ENCODE measurements at regions not wholly inside any gene's neighbourhood (a gene's known extent, or its start where the extent isn't known, plus 50 kb on each side); places are given as distances from the start of the nearest gene placed in this dataset.

DNA sequence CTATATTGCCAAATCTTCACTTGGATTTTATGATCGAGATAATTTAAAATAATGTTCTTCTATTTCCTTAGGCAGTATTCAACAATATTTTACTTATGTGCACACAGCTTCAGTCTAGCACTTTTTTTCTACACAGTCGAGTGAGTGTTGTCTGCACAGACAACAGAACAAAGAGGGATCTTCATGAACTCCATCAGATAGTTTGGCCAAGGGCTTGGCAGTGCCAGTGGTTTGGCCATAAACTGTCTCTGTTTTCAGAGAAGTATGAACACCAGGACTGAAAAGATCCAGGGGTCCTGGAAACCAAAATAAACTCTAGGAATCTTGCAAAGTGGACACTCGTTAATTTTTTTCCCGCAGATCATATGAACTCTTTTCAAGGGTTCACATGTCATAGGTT, 547.3 kb downstream of the PLCL1 start:
- H3K27ac ChIP-seq (ENCODE audit: insufficient read depth in 1 of 2, low read depth in 1 of 2, low read length in 2 of 2, poor library complexity in 1 of 2, severe bottlenecking in 2 of 2), result no peak overlapping the region
- H3K4me3 ChIP-seq (ENCODE audit: control insufficient read depth in 1 of 7, extremely low read depth in 1 of 7, insufficient read depth in 4 of 7, low read depth in 2 of 7, low read length in 6 of 7), result no peak overlapping the region
- ChIA-PET CTCF (no interaction called here), POLR2A (no interaction called here)
- 90% methylated on average over 1 of the region's 4 CpGs for WGBS (ENCODE audit: insufficient coverage)
- H3K9me3 ChIP-seq (ENCODE audit: control extremely low read depth in 1 of 5, control insufficient read depth in 4 of 5, insufficient read depth in 2 of 5, low read depth in 1 of 5, low read length in 4 of 5), result no peaks in the 10 kb centered on the region
- H3K4me1 ChIP-seq (ENCODE audit: control extremely low read depth in 1 of 4, control insufficient read depth in 4 of 4, insufficient read depth in 4 of 4, low read length in 3 of 4), result no peaks in the 10 kb centered on the region
- no peak for DNase-seq
- no peaks in the 10 kb centered on the region for H3K36me3 ChIP-seq (ENCODE audit: control insufficient read depth in 4 of 4, insufficient read depth in 4 of 4, low read length in 3 of 4)
- H3K27me3 ChIP-seq (replicated peaks in 2 of 5; ENCODE audit: control insufficient read depth in 4 of 5, insufficient read depth in 5 of 5, low read length in 4 of 5), result peaks cover 0 to 12% (median 11%) of the 10 kb centered on the region in 5 experiments

DNA sequence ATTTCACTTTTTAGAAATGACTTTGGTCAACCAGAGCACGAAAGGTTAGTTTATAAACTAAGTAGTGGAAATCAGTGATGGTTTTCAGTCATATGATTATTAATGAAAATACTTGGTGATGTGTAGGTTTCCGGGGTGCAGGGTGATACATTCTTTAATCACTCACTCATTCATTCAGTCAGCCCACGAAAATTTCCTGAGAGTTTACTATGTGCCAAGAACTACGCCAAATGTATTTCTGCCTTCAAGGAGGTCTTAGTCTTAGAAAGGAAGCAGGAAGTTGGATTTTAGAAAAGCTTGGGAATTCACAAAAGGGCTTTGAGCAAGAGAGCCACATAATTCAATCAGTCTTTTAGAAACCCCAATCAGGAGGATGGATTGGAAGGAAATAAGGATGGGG, 543.6 kb downstream of the PLCL1 start:
- Histone ChIP-seq H3K4me3 (ENCODE audit: control insufficient read depth in 1 of 7, extremely low read depth in 1 of 7, insufficient read depth in 4 of 7, low read depth in 2 of 7, low read length in 6 of 7) (no peak overlapping the region), H3K36me3 (ENCODE audit: control insufficient read depth in 4 of 4, insufficient read depth in 4 of 4, low read length in 3 of 4) (no peaks in the 10 kb centered on the region), H3K4me1 (ENCODE audit: control extremely low read depth in 1 of 4, control insufficient read depth in 4 of 4, insufficient read depth in 4 of 4, low read length in 3 of 4) (no peaks in the 10 kb centered on the region), H3K9me3 (ENCODE audit: control extremely low read depth in 1 of 5, control insufficient read depth in 4 of 5, insufficient read depth in 2 of 5, low read depth in 1 of 5, low read length in 4 of 5) (no peaks in the 10 kb centered on the region), H3K27me3 (replicated peaks in 2 of 5; ENCODE audit: control insufficient read depth in 4 of 5, insufficient read depth in 5 of 5, low read length in 4 of 5) (peaks cover 0 to 20% (median 4%) of the 10 kb centered on the region in 5 experiments), H3K27ac (ENCODE audit: insufficient read depth in 1 of 2, low read depth in 1 of 2, low read length in 2 of 2, poor library complexity in 1 of 2, severe bottlenecking in 2 of 2) (no peak overlapping the region)
- no peak for DNase-seq
- ChIA-PET CTCF (interaction anchor here (1.2 to 1.4 kb wide), 2 partner anchors 10 to 27 kb away, joined by 3 to 4 read pairs; no protein-coding TSS in a partner anchor), POLR2A (no interaction called here)
- no CpG with 5 or more reads among the region's 4 CpGs for WGBS (ENCODE audit: insufficient coverage)

DNA sequence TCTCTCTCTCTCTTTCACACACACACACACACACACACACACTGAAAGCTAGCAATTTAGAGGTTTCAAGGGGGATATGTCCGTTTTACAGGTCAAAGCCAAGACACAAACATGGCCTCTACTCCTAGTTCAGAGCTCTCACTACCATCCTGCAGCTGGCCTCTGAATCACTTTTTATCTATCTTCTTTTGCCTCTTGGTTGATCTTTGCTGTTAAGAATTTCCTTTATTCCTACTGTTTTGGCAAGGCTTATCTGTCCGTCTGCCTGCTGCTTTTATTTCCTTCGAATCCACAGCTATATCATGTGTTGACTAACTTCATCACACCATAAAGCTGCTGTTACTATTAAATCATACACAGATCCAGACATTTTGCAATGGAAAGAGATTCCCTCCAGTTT, 543.0 kb downstream of the PLCL1 start:
- peaks cover 0 to 20% (median 4%) of the 10 kb centered on the region in 5 experiments for H3K27me3 ChIP-seq (replicated peaks in 2 of 5; ENCODE audit: control insufficient read depth in 4 of 5, insufficient read depth in 5 of 5, low read length in 4 of 5)
- ChIA-PET CTCF (interaction anchor here (1.2 to 1.4 kb wide), 2 partner anchors 9 to 27 kb away, joined by 3 to 4 read pairs; no protein-coding TSS in a partner anchor), POLR2A (no interaction called here)
- WGBS (ENCODE audit: insufficient coverage), result 86% methylated on average over 2 of the region's 3 CpGs
- no peaks in the 10 kb centered on the region for H3K9me3 ChIP-seq (ENCODE audit: control extremely low read depth in 1 of 5, control insufficient read depth in 4 of 5, insufficient read depth in 2 of 5, low read depth in 1 of 5, low read length in 4 of 5)
- no peaks in the 10 kb centered on the region for H3K4me1 ChIP-seq (ENCODE audit: control extremely low read depth in 1 of 4, control insufficient read depth in 4 of 4, insufficient read depth in 4 of 4, low read length in 3 of 4)
- peak in 1 of 3 donors; percentile 3 for DNase-seq
- H3K4me3 ChIP-seq (ENCODE audit: control insufficient read depth in 1 of 7, extremely low read depth in 1 of 7, insufficient read depth in 4 of 7, low read depth in 2 of 7, low read length in 6 of 7), result no peak overlapping the region
- no peaks in the 10 kb centered on the region for H3K36me3 ChIP-seq (ENCODE audit: control insufficient read depth in 4 of 4, insufficient read depth in 4 of 4, low read length in 3 of 4)
- no peak overlapping the region for H3K27ac ChIP-seq (ENCODE audit: insufficient read depth in 1 of 2, low read depth in 1 of 2, low read length in 2 of 2, poor library complexity in 1 of 2, severe bottlenecking in 2 of 2)

DNA sequence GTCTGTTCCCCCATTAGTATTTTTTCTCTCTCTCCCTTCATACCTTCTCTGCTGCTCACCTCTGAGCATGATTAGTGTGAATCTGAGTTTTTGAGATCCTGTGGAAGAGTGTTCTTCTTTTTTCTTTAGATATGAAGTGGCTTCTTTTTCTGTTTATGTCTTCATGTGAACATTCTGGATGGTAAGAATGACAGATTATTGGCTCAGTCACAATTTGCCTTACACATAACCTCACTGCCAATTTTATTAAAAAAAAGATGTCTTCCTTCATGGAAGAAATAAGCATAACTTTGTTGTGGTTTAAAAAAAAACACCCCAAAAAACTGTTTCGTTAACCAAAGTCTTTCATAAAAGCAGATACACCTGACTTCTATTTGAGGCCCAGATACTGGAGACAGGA, 539.1 kb downstream of the PLCL1 start:
- WGBS (ENCODE audit: insufficient coverage), result no CpG with 5 or more reads among the region's 1 CpG
- Histone ChIP-seq H3K4me1 (ENCODE audit: control extremely low read depth in 1 of 4, control insufficient read depth in 4 of 4, insufficient read depth in 4 of 4, low read length in 3 of 4) (no peaks in the 10 kb centered on the region), H3K27ac (ENCODE audit: insufficient read depth in 1 of 2, low read depth in 1 of 2, low read length in 2 of 2, poor library complexity in 1 of 2, severe bottlenecking in 2 of 2) (no peak overlapping the region), H3K4me3 (ENCODE audit: control insufficient read depth in 1 of 7, extremely low read depth in 1 of 7, insufficient read depth in 4 of 7, low read depth in 2 of 7, low read length in 6 of 7) (no peak overlapping the region), H3K27me3 (replicated peaks in 2 of 5; ENCODE audit: control insufficient read depth in 4 of 5, insufficient read depth in 5 of 5, low read length in 4 of 5) (peaks cover 2 to 20% (median 8%) of the 10 kb centered on the region in 5 experiments), H3K36me3 (ENCODE audit: control insufficient read depth in 4 of 4, insufficient read depth in 4 of 4, low read length in 3 of 4) (no peaks in the 10 kb centered on the region), H3K9me3 (ENCODE audit: control extremely low read depth in 1 of 5, control insufficient read depth in 4 of 5, insufficient read depth in 2 of 5, low read depth in 1 of 5, low read length in 4 of 5) (no peaks in the 10 kb centered on the region)
- POLR2A ChIA-PET, result interaction anchor here (0.6 kb wide), 1 partner anchor 81 kb away, joined by 3 read pairs; no protein-coding TSS in a partner anchor
- DNase-seq, result no peak
- CTCF ChIA-PET, result no interaction called here

DNA sequence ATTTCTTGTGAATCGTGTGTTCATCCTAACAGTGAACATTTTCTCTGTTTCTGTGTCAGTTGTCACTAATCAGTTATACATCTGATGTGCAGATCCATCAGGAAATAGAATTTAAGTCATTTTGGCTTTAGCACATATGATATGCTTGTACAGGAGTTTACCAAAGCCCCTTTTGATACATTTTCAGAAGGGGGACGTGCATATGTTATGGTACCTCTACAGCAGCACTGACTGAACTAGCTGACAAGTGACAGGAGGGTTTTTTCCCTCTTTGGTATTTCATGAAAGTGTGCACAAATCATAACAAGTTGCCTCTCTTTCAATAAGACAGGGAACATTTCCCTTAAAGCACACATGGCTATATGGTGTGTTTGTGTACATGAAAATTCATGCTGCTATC, 536.5 kb downstream of the PLCL1 start:
- peaks cover 2 to 36% (median 8%) of the 10 kb centered on the region in 5 experiments for H3K27me3 ChIP-seq (replicated peaks in 2 of 5; ENCODE audit: control insufficient read depth in 4 of 5, insufficient read depth in 5 of 5, low read length in 4 of 5)
- DNase-seq, result no peak
- H3K9me3 ChIP-seq (ENCODE audit: control extremely low read depth in 1 of 5, control insufficient read depth in 4 of 5, insufficient read depth in 2 of 5, low read depth in 1 of 5, low read length in 4 of 5), result no peaks in the 10 kb centered on the region
- H3K4me3 ChIP-seq (ENCODE audit: control insufficient read depth in 1 of 7, extremely low read depth in 1 of 7, insufficient read depth in 4 of 7, low read depth in 2 of 7, low read length in 6 of 7), result no peak overlapping the region
- ChIA-PET CTCF (no interaction called here), POLR2A (no interaction called here)
- H3K36me3 ChIP-seq (ENCODE audit: control insufficient read depth in 4 of 4, insufficient read depth in 4 of 4, low read length in 3 of 4), result no peaks in the 10 kb centered on the region
- 100% methylated on average over 1 of the region's 2 CpGs for WGBS (ENCODE audit: insufficient coverage)
- no peak overlapping the region for H3K27ac ChIP-seq (ENCODE audit: insufficient read depth in 1 of 2, low read depth in 1 of 2, low read length in 2 of 2, poor library complexity in 1 of 2, severe bottlenecking in 2 of 2)
- H3K4me1 ChIP-seq (ENCODE audit: control extremely low read depth in 1 of 4, control insufficient read depth in 4 of 4, insufficient read depth in 4 of 4, low read length in 3 of 4), result no peaks in the 10 kb centered on the region

DNA sequence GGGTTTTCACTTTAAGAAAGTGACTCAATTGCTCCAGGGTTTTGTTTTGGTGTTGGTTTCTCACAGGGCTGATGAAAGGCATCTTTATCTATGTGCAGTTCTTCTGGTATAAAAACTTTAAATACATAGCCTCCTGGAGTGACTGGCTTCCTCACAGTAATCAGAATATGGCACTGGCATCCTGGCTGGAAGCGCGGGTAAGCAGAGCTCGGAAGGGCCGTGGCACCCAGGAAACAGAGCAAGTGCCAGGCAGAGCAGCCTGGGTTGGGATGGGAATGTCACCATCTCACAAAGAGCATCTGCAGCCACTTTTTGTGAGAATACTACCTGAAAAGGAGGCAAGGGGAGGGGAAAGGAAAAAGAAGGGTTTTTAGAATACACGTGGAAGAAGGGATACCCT, 534.7 kb downstream of the PLCL1 start:
- no peak for DNase-seq
- no CpG with 5 or more reads among the region's 5 CpGs for WGBS (ENCODE audit: insufficient coverage)
- Histone ChIP-seq H3K27ac (ENCODE audit: insufficient read depth in 1 of 2, low read depth in 1 of 2, low read length in 2 of 2, poor library complexity in 1 of 2, severe bottlenecking in 2 of 2) (no peak overlapping the region), H3K9me3 (ENCODE audit: control extremely low read depth in 1 of 5, control insufficient read depth in 4 of 5, insufficient read depth in 2 of 5, low read depth in 1 of 5, low read length in 4 of 5) (no peaks in the 10 kb centered on the region), H3K4me1 (ENCODE audit: control extremely low read depth in 1 of 4, control insufficient read depth in 4 of 4, insufficient read depth in 4 of 4, low read length in 3 of 4) (no peaks in the 10 kb centered on the region), H3K27me3 (replicated peaks in 2 of 5; ENCODE audit: control insufficient read depth in 4 of 5, insufficient read depth in 5 of 5, low read length in 4 of 5) (peaks cover 2 to 44% (median 9%) of the 10 kb centered on the region in 5 experiments), H3K4me3 (ENCODE audit: control insufficient read depth in 1 of 7, extremely low read depth in 1 of 7, insufficient read depth in 4 of 7, low read depth in 2 of 7, low read length in 6 of 7) (no peak overlapping the region), H3K36me3 (ENCODE audit: control insufficient read depth in 4 of 4, insufficient read depth in 4 of 4, low read length in 3 of 4) (no peaks in the 10 kb centered on the region)
- CTCF ChIA-PET, result no interaction called here
- POLR2A ChIA-PET, result interaction anchor here (0.7 kb wide), 1 partner anchor 35 kb away, joined by 4 read pairs; no protein-coding TSS in a partner anchor

DNA sequence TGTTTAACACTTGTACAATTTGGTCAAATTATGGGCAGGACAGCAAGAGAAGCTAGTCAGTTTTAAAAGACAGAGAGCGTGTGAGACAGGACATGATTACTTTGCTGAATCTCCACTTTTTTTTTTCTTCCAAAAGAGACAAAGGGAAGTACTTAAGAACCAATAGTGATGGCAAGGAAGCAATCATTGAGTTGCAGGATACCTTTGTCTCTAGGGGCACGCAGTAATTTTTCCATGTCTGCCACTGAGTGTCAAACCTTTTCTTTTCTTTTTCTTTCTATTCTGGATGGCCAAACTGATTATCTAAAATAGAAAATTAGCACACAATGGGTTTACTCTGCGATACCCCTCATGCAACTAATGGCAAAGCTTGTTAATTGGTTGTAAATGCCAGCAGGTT, 533.0 kb downstream of the PLCL1 start:
- Histone ChIP-seq H3K27ac (ENCODE audit: insufficient read depth in 1 of 2, low read depth in 1 of 2, low read length in 2 of 2, poor library complexity in 1 of 2, severe bottlenecking in 2 of 2) (no peak overlapping the region), H3K36me3 (ENCODE audit: control insufficient read depth in 4 of 4, insufficient read depth in 4 of 4, low read length in 3 of 4) (no peaks in the 10 kb centered on the region), H3K27me3 (replicated peaks in 2 of 5; ENCODE audit: control insufficient read depth in 4 of 5, insufficient read depth in 5 of 5, low read length in 4 of 5) (peaks cover 2 to 46% (median 12%) of the 10 kb centered on the region in 5 experiments), H3K9me3 (ENCODE audit: control extremely low read depth in 1 of 5, control insufficient read depth in 4 of 5, insufficient read depth in 2 of 5, low read depth in 1 of 5, low read length in 4 of 5) (no peaks in the 10 kb centered on the region), H3K4me1 (ENCODE audit: control extremely low read depth in 1 of 4, control insufficient read depth in 4 of 4, insufficient read depth in 4 of 4, low read length in 3 of 4) (no peaks in the 10 kb centered on the region), H3K4me3 (ENCODE audit: control insufficient read depth in 1 of 7, extremely low read depth in 1 of 7, insufficient read depth in 4 of 7, low read depth in 2 of 7, low read length in 6 of 7) (no peak overlapping the region)
- CTCF ChIA-PET, result interaction anchor here (0.6 to 1.9 kb wide), 3 partner anchors 11 to 288 kb away, joined by 4 read pairs; no protein-coding TSS in a partner anchor
- no peak for DNase-seq
- 100% methylated on average over 2 of the region's 3 CpGs for WGBS (ENCODE audit: insufficient coverage)
- POLR2A ChIA-PET, result no interaction called here

Measured in common myeloid progenitor, CD34-positive (primary cell).